H1 (cell line): ENCODE measurements at regions not wholly inside any gene's neighbourhood (a gene's known extent, or its start where the extent isn't known, plus 50 kb on each side); places are given as distances from the start of the nearest gene placed in this dataset.

Source experiments
- CTCF ChIA-PET: fragments of 300-600 bp; sonication (Branson Sonifier 250); formaldehyde crosslinking; loops from one replicate; lab custom pipeline; 2021; ENCODE audit not compliant: partially characterized antibody; lab: Charles Lee
- POLR2A ChIA-PET: fragments of 300-600 bp; sonication (Branson Sonifier 250); formaldehyde crosslinking; loops from one replicate; lab custom pipeline; 2021; ENCODE audit warnings: inconsistent platforms; ENCODE audit not compliant: partially characterized antibody; lab: Charles Lee
- DNase-seq, 2 experiments: peaks; one replicate each; pipeline versions ENCODE4 v3.0.0 to v3.0.0-alpha.2; 2010 to 2022; ENCODE audit warnings: low spot score in 2 of 2, low read depth in 1 of 2, mixed read lengths in 1 of 2
- FAIRE-seq: peaks from 2 replicates; lab custom pipeline; 2011; peaks lifted over from hg19 to GRCh38; lab: Jason Lieb, UNC
- H2AFZ ChIP-seq: 2 replicates; pipeline ENCODE4 v1.8.1; 2012; ENCODE audit warnings: low read length, inconsistent platforms
- H2AK5ac ChIP-seq: 2 replicates; pipeline ENCODE4 v1.6.1; 2013; ENCODE audit warnings: low read depth, low read length
- H2BK120ac ChIP-seq: replicated peaks from 2 replicates; pipeline ENCODE3; 2013; ENCODE audit warnings: low read depth, low read length, inconsistent platforms
- H2BK12ac ChIP-seq: 2 replicates; pipeline ENCODE4 v1.6.1; 2013; ENCODE audit warnings: low read depth, low read length
- H2BK15ac ChIP-seq: 2 replicates; pipeline ENCODE4 v1.6.1; 2013; ENCODE audit warnings: low read length
- H2BK20ac ChIP-seq: 2 replicates; pipeline ENCODE4 v1.6.1; 2013; ENCODE audit warnings: low read length
- H2BK5ac ChIP-seq: 2 replicates; pipeline ENCODE4 v1.6.1; 2013; ENCODE audit warnings: low read depth, low read length
- H3K14ac ChIP-seq: 2 replicates; pipeline ENCODE4 v1.6.1; 2013; ENCODE audit warnings: inconsistent platforms; ENCODE audit not compliant: insufficient read length
- H3K18ac ChIP-seq: 2 replicates; pipeline ENCODE4 v1.6.1; 2013; ENCODE audit warnings: low read length; ENCODE audit errors: extremely low read depth
- H3K23ac ChIP-seq: 2 replicates; pipeline ENCODE4 v1.6.1; 2013; ENCODE audit warnings: inconsistent platforms; ENCODE audit not compliant: insufficient read length
- H3K23me2 ChIP-seq: 2 replicates; pipeline ENCODE4 v1.6.1; 2013; ENCODE audit warnings: low read depth, low read length
- H3K27ac ChIP-seq: 2 replicates; pipeline ENCODE4 v1.6.1; 2011; ENCODE audit warnings: low read depth, low read length, inconsistent platforms
- H3K27me3 ChIP-seq, 4 experiments: replicated peaks in 1 of 4; 1 replicate in 1 of 4; 2 replicates in 3 of 4; pipeline versions ENCODE4 v1.6.1 to v1.8.1; 2011 to 2013; ENCODE audit warnings: low read length in 3 of 4, mild to moderate bottlenecking in 3 of 4, inconsistent platforms in 2 of 4, mixed read lengths in 2 of 4, moderate library complexity in 1 of 4; ENCODE audit not compliant: control insufficient read depth in 3 of 4, insufficient read depth in 3 of 4; ENCODE audit errors: extremely low read depth in 1 of 4
- H3K36me3 ChIP-seq, 4 experiments: 2 replicates each; pipeline versions ENCODE4 v1.6.1 to v1.8.1; 2011 to 2013; ENCODE audit warnings: mild to moderate bottlenecking in 4 of 4, low read length in 3 of 4, moderate library complexity in 2 of 4, control low read depth in 1 of 4, inconsistent platforms in 1 of 4; ENCODE audit not compliant: insufficient read depth in 4 of 4, control insufficient read depth in 2 of 4
- H3K4ac ChIP-seq: replicated peaks from 2 replicates; pipeline ENCODE3; 2013; ENCODE audit warnings: low read length, low read depth, mixed read lengths, inconsistent platforms; ENCODE audit not compliant: insufficient read length
- H3K4me1 ChIP-seq, 4 experiments: replicated peaks in 1 of 4; 1 replicate in 1 of 4; 2 replicates in 3 of 4; pipeline versions ENCODE4 v1.6.1 to v1.8.1; 2011 to 2013; ENCODE audit warnings: low read length in 3 of 4, inconsistent platforms in 2 of 4, mixed read lengths in 1 of 4; ENCODE audit not compliant: insufficient read depth in 4 of 4, control insufficient read depth in 3 of 4
- H3K4me2 ChIP-seq, 2 experiments: 2 replicates each; pipeline versions ENCODE4 v1.6.1 to v1.8.1; 2011 to 2013; ENCODE audit warnings: low read depth in 2 of 2, low read length in 2 of 2, control low read depth in 1 of 2, inconsistent platforms in 1 of 2, mild to moderate bottlenecking in 1 of 2; ENCODE audit not compliant: insufficient read depth in 1 of 2
- H3K4me3 ChIP-seq, 4 experiments: fragments of 200-600, 300-600 bp in 1 of 4; sonication (generic), shearing (Covaris generic), sonication (Bioruptor Twin) in 1 of 4; 2 replicates each; pipeline versions ENCODE4 v1.5.1 to v1.8.1; 2011 to 2016; ENCODE audit warnings: low read length in 4 of 4, low read depth in 3 of 4, control low read depth in 2 of 4, inconsistent platforms in 2 of 4, mild to moderate bottlenecking in 2 of 4, mixed read lengths in 1 of 4, moderate library complexity in 1 of 4; ENCODE audit not compliant: insufficient read depth in 2 of 4; ENCODE audit errors: extremely low read depth in 1 of 4
- H3K56ac ChIP-seq: replicated peaks from 2 replicates; pipeline ENCODE3; 2013; ENCODE audit warnings: low read depth, mild to moderate bottlenecking, mixed read lengths, low read length, inconsistent platforms; ENCODE audit not compliant: insufficient read length
- H3K79me1 ChIP-seq: 2 replicates; pipeline ENCODE4 v1.6.1; 2013; ENCODE audit warnings: low read depth, low read length, control low read depth
- H3K79me2 ChIP-seq, 2 experiments: 2 replicates each; pipeline versions ENCODE4 v1.6.1 to v1.8.1; 2012 to 2013; ENCODE audit warnings: low read length in 2 of 2, mild to moderate bottlenecking in 2 of 2, inconsistent platforms in 1 of 2; ENCODE audit not compliant: insufficient read depth in 2 of 2, control insufficient read depth in 1 of 2
- H3K9ac ChIP-seq, 4 experiments: replicated peaks in 1 of 4; 1 replicate in 1 of 4; 2 replicates in 3 of 4; pipeline versions ENCODE4 v1.6.1 to v1.8.1; 2011 to 2013; ENCODE audit warnings: low read depth in 3 of 4, low read length in 3 of 4, control low read depth in 2 of 4, mild to moderate bottlenecking in 2 of 4, moderate library complexity in 2 of 4, inconsistent platforms in 1 of 4; ENCODE audit errors: extremely low read depth in 1 of 4
- H3K9me3 ChIP-seq, 2 experiments: 2 replicates each; pipeline versions ENCODE4 v1.6.1 to v1.8.1; 2012 to 2013; ENCODE audit warnings: mild to moderate bottlenecking in 2 of 2, moderate library complexity in 2 of 2, control low read depth in 1 of 2, inconsistent platforms in 1 of 2, low read depth in 1 of 2, low read length in 1 of 2, mixed read lengths in 1 of 2; ENCODE audit not compliant: insufficient read depth in 2 of 2
- H4K20me1 ChIP-seq, 2 experiments: replicated peaks in 1 of 2; 2 replicates each; pipeline versions ENCODE3 to v1.8.1; 2011 to 2013; ENCODE audit warnings: inconsistent platforms in 2 of 2, low read length in 2 of 2, mild to moderate bottlenecking in 1 of 2; ENCODE audit not compliant: insufficient read depth in 2 of 2, control insufficient read depth in 1 of 2
- H4K5ac ChIP-seq: 2 replicates; pipeline ENCODE4 v1.6.1; 2013; ENCODE audit warnings: low read length, low read depth, mixed read lengths, inconsistent platforms; ENCODE audit not compliant: insufficient read length
- H4K8ac ChIP-seq: 2 replicates; pipeline ENCODE4 v1.8.0; 2013; ENCODE audit warnings: mild to moderate bottlenecking, moderate library complexity, low read length, inconsistent platforms; ENCODE audit not compliant: insufficient read depth; ENCODE audit errors: extremely low read depth
- H4K91ac ChIP-seq: replicated peaks from 2 replicates; pipeline ENCODE3; 2013; ENCODE audit warnings: low read length, mixed read lengths, inconsistent platforms; ENCODE audit not compliant: insufficient read length
- BACH1 ChIP-seq: IDR thresholded peaks from 2 replicates; pipeline ENCODE4 v1.6.1; 2012; ENCODE audit warnings: low read length, improper control_type of control experiment
- EGR1 ChIP-seq: IDR thresholded peaks from 2 replicates; pipeline ENCODE4 v1.6.1; 2011; ENCODE audit warnings: low read depth, low read length, borderline replicate concordance
- EZH2 ChIP-seq: fragments of 200-600 bp; sonication (generic); IDR thresholded peaks from 2 replicates; pipeline ENCODE4 v1.7.1; 2012; ENCODE audit warnings: low read depth, mild to moderate bottlenecking, moderate library complexity, low read length, inconsistent platforms; ENCODE audit not compliant: severe bottlenecking
- HDAC2 ChIP-seq, 2 experiments: fragments of 300-600 bp in 1 of 2; sonication (generic) in 1 of 2; IDR thresholded peaks; 2 replicates each; pipeline ENCODE4 v1.6.1; 2011 to 2012; ENCODE audit warnings: low read depth in 2 of 2, low read length in 2 of 2, mild to moderate bottlenecking in 2 of 2, moderate library complexity in 2 of 2, borderline replicate concordance in 1 of 2, inconsistent platforms in 1 of 2
- NANOG ChIP-seq: IDR thresholded peaks from 2 replicates; pipeline ENCODE4 v1.6.1; 2011; ENCODE audit warnings: low read length, low read depth, mild to moderate bottlenecking, inconsistent platforms; ENCODE audit not compliant: insufficient read depth, poor library complexity, severe bottlenecking
- POLR2A ChIP-seq, 2 experiments: IDR thresholded peaks; 1 replicate in 1 of 2; 2 replicates in 1 of 2; pipeline ENCODE4 v1.6.1; 2011; ENCODE audit warnings: low read depth in 2 of 2, low read length in 2 of 2, mild to moderate bottlenecking in 2 of 2; ENCODE audit errors: control extremely low read depth in 1 of 2
- SIN3A ChIP-seq, 2 experiments: IDR thresholded peaks in 1 of 2; conservative IDR thresholded peaks in 1 of 2; 2 replicates each; pipeline ENCODE4 v1.6.1; 2011 to 2012; ENCODE audit warnings: low read length in 2 of 2, improper control_type of control experiment in 1 of 2, low read depth in 1 of 2, mild to moderate bottlenecking in 1 of 2
- SP4 ChIP-seq: IDR thresholded peaks from 2 replicates; pipeline ENCODE4 v1.6.1; 2012; ENCODE audit warnings: low read length, inconsistent platforms
- YY1 ChIP-seq: IDR thresholded peaks from 2 replicates; pipeline ENCODE4 v1.6.1; 2011; ENCODE audit warnings: low read depth, mild to moderate bottlenecking, low read length
- WGBS, 2 experiments: shearing (Covaris generic) in 1 of 2; methylation state at CpG; one replicate each; pipeline versions ENCODE4 v1.1.6 to v1.1.7; 2013 to 2015; ENCODE audit warnings: low lambda C conversion rate in 2 of 2, mixed read lengths in 2 of 2, inconsistent platforms in 1 of 2, low coverage in 1 of 2, missing lambda C conversion rate in 1 of 2; ENCODE audit not compliant: insufficient replicate concordance in 2 of 2, insufficient coverage in 1 of 2, insufficient read length in 1 of 2; ENCODE audit errors: extremely low coverage in 1 of 2, missing lambda C conversion rate in 1 of 2; 5-methylcytosine and 5-hydroxymethylcytosine counted together

DNA sequence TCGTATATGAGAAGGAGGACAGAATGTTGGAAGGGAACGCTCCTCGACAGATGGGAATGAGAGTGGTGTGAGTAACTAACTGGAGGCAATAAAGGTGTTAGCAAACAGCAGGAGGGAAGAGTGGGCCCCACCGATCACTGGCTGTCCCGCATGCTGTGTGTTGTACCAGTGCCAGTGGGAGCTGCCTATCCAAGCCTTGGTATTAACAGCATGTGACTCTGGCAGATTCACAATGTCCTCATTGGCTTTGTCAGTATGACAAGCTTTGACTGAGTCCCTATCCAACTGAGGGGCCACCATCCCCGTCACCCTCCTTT lies 188.3 kb downstream of the NRIP1 start:
- no peaks in the 10 kb centered on the region for H3K9me3 ChIP-seq
- H2BK120ac ChIP-seq: no peak overlapping the region
- no peak overlapping the region for H3K56ac ChIP-seq
- H3K9ac ChIP-seq: no peak overlapping the region
- no peaks in the 10 kb centered on the region for H3K79me1 ChIP-seq
- H4K20me1 ChIP-seq: no peaks in the 10 kb centered on the region
- no peak overlapping the region for H3K14ac ChIP-seq
- no peak for DNase-seq
- no peak overlapping the region for H4K8ac ChIP-seq
- H2BK5ac ChIP-seq: no peak overlapping the region
- H4K5ac ChIP-seq: no peak overlapping the region
- no peak overlapping the region for H2BK12ac ChIP-seq
- no peak for TF ChIP-seq NANOG
- no peak for TF ChIP-seq BACH1
- TF ChIP-seq EGR1: no peak
- no peak for TF ChIP-seq EZH2
- no peak for TF ChIP-seq SP4
- TF ChIP-seq POLR2A (IDR thresholded peaks at IDR 0.05; ENCODE audit: control extremely low read depth in 1 of 2, low read depth in 2 of 2, low read length in 2 of 2): no peak
- TF ChIP-seq YY1: no peak
- TF ChIP-seq HDAC2 (IDR thresholded peaks at IDR 0.05; ENCODE audit: borderline replicate concordance in 1 of 2, low read depth in 2 of 2, low read length in 2 of 2): no peak
- TF ChIP-seq SIN3A (conservative IDR thresholded peaks at IDR 0.05 in 1 of 2, IDR thresholded peaks at IDR 0.05 in 1 of 2; ENCODE audit: low read depth in 1 of 2, low read length in 2 of 2): no peak
- peak overlapping the region; percentile 11; the same call in 1 of the 2 replicates for H2AFZ ChIP-seq
- FAIRE-seq: no peak
- no peak overlapping the region for H3K18ac ChIP-seq
- H2AK5ac ChIP-seq: 0 out of 2 replicates have a peak overlapping the region, but pooled peaks have one; percentile 28
- no peak overlapping the region for H3K27ac ChIP-seq
- no peak overlapping the region for H3K4ac ChIP-seq
- H3K23me2 ChIP-seq: no peaks in the 10 kb centered on the region
- 83% methylated on average over 6 of the region's 6 CpGs; no CpG with 5 or more reads in 1 of the 2 experiments for WGBS, 2 experiments
- H3K4me3 ChIP-seq: no peak overlapping the region
- no peaks in the 10 kb centered on the region for H3K79me2 ChIP-seq
- H3K36me3 ChIP-seq: no peaks in the 10 kb centered on the region
- no peaks in the 10 kb centered on the region for H3K27me3 ChIP-seq
- POLR2A ChIA-PET: no interaction called here
- H2BK20ac ChIP-seq: no peak overlapping the region
- H3K23ac ChIP-seq: no peak overlapping the region
- no peak overlapping the region for H4K91ac ChIP-seq
- CTCF ChIA-PET: interaction anchor here (0.8 to 2.2 kb wide), 2 partner anchors 10 to 12 kb away, joined by 3 to 7 read pairs; no protein-coding TSS in a partner anchor
- H3K4me2 ChIP-seq: no peak overlapping the region
- H2BK15ac ChIP-seq: no peak overlapping the region
- H3K4me1 ChIP-seq: no peaks in the 10 kb centered on the region
